Karpas-422 (cell line): ENCODE measurements at regions not wholly inside any gene's neighbourhood (a gene's known extent, or its start where the extent isn't known, plus 50 kb on each side); places are given as distances from the start of the nearest gene placed in this dataset.

ENCODE experiments used
- DNase-seq: peaks from one replicate; pipeline ENCODE4 v3.0.0-alpha.2; 2015
- H2AFZ ChIP-seq: fragments of 200-600 bp; sonication (generic); 2 replicates; pipeline ENCODE4 v1.6.1; 2014; ENCODE audit warnings: antibody characterized with exemption, low read length, mixed read lengths
- H3K27ac ChIP-seq: fragments of 200-600 bp; sonication (generic); 2 replicates; pipeline ENCODE4 v1.5.1; 2014; ENCODE audit warnings: mild to moderate bottlenecking, low read length, moderate library complexity
- H3K27me3 ChIP-seq: fragments of 200-600 bp; sonication (generic); 2 replicates; pipeline ENCODE4 v1.6.1; 2014; ENCODE audit warnings: low read length, mixed read lengths
- H3K36me3 ChIP-seq: fragments of 200-600 bp; sonication (generic); 2 replicates; pipeline ENCODE4 v1.6.1; 2014; ENCODE audit warnings: low read length, mixed read lengths; ENCODE audit not compliant: insufficient read depth
- H3K4me1 ChIP-seq: fragments of 200-600 bp; sonication (generic); 2 replicates; pipeline ENCODE4 v1.6.1; 2014; ENCODE audit warnings: mild to moderate bottlenecking, low read length, mixed read lengths
- H3K4me2 ChIP-seq: fragments of 200-600 bp; sonication (generic); 2 replicates; pipeline ENCODE4 v1.6.1; 2014; ENCODE audit warnings: low read length, low read depth, mild to moderate bottlenecking; ENCODE audit not compliant: poor library complexity, severe bottlenecking
- H3K4me3 ChIP-seq: fragments of 200-600 bp; sonication (generic); 2 replicates; pipeline ENCODE4 v1.5.1; 2014; ENCODE audit warnings: mild to moderate bottlenecking, antibody characterized with exemption, low read length, mixed read lengths
- H3K79me2 ChIP-seq: fragments of 200-600 bp; sonication (generic); 2 replicates; pipeline ENCODE4 v1.6.1; 2014; ENCODE audit warnings: mild to moderate bottlenecking, low read length, mixed read lengths
- H3K9ac ChIP-seq: fragments of 200-600 bp; sonication (generic); 2 replicates; pipeline ENCODE4 v1.6.0; 2014; ENCODE audit warnings: low read length
- H3K9me2 ChIP-seq: fragments of 200-600 bp; sonication (generic), shearing (Covaris generic); replicated peaks from 2 replicates; pipeline ENCODE4 v1.6.0; 2014; ENCODE audit warnings: mild to moderate bottlenecking, low read length, moderate library complexity; ENCODE audit not compliant: insufficient read depth
- H3K9me3 ChIP-seq: fragments of 300-700, 200-600 bp; sonication (generic); 2 replicates; pipeline ENCODE4 v1.6.1; 2014; ENCODE audit warnings: low read length, mixed read lengths
- H4K20me1 ChIP-seq: fragments of 200-600 bp; sonication (generic); 2 replicates; pipeline ENCODE4 v1.6.1; 2014; ENCODE audit warnings: mild to moderate bottlenecking, antibody characterized with exemption, low read length, low read depth; ENCODE audit not compliant: insufficient read depth

DNA sequence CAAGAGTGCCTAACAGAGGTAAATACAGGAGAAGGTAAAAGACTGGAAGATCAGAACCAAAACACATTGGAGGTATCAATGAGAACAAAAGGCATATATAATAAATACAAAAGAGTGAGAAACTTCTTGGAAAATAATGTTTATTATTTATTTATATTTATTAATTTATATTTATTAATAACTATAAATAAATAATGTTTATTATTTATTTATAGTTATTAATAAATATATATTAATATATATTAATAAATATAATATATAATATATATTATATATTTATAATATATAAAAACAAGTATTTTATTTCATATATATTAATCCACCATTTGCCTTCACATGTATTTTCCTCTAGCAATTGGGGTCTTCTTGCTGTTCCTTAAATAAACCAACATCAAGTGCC lies 391.9 kb downstream of the GPATCH2 start:
- Histone ChIP-seq H4K20me1 (no peaks in the 10 kb centered on the region), H3K79me2 (no peaks in the 10 kb centered on the region), H3K4me3 (no peak overlapping the region), H3K27me3 (no peaks in the 10 kb centered on the region), H3K9me2 (no peaks in the 10 kb centered on the region), H3K4me1 (peaks cover 24% of the 10 kb centered on the region), H3K9me3 (no peaks in the 10 kb centered on the region), H3K4me2 (no peak overlapping the region), H3K27ac (no peak overlapping the region), H3K9ac (no peak overlapping the region), H2AFZ (0 out of 2 replicates have a peak overlapping the region, but pooled peaks have one; percentile 66), H3K36me3 (no peaks in the 10 kb centered on the region)
- DNase-seq = no peak

DNA sequence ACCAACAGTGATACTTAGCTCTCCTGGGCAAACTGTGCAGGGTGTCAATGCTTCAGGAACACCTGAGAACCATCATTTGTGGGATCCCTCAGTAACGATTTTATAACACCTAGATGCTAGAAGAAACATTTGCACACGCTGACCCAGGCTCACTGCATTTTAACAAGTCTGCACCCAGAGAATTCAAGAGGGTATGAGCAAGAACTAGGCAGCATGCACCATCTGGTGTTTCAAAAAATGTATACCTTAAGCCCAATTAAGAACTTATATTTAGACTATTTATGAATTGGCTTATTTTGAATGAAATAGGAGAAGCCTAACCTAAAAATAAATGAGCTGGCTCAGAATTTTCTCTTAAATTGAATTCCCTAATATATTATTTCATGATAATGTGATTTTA lies 400.5 kb downstream of the GPATCH2 start:
- no peak for DNase-seq
- H4K20me1 ChIP-seq = no peaks in the 10 kb centered on the region
- H3K36me3 ChIP-seq = no peaks in the 10 kb centered on the region
- no peaks in the 10 kb centered on the region for H3K79me2 ChIP-seq
- no peak overlapping the region for H3K4me2 ChIP-seq
- no peaks in the 10 kb centered on the region for H3K9me3 ChIP-seq
- H3K9me2 ChIP-seq = no peaks in the 10 kb centered on the region; the same call in 1 of the 2 replicates
- no peak overlapping the region for H3K4me3 ChIP-seq
- no peak overlapping the region for H3K27ac ChIP-seq
- H3K27me3 ChIP-seq = no peaks in the 10 kb centered on the region
- no peak overlapping the region for H3K9ac ChIP-seq
- H3K4me1 ChIP-seq = peaks cover 4% of the 10 kb centered on the region
- no peak overlapping the region for H2AFZ ChIP-seq

- no peak overlapping the region for H3K27ac ChIP-seq
- no peak overlapping the region for H3K4me2 ChIP-seq
- no peaks in the 10 kb centered on the region for H3K79me2 ChIP-seq
- H2AFZ ChIP-seq = no peak overlapping the region
- H3K4me1 ChIP-seq = peaks cover 4% of the 10 kb centered on the region
- H3K9ac ChIP-seq = no peak overlapping the region
- DNase-seq = no peak
- H3K36me3 ChIP-seq = no peaks in the 10 kb centered on the region
- no peaks in the 10 kb centered on the region for H4K20me1 ChIP-seq
- H3K27me3 ChIP-seq = no peaks in the 10 kb centered on the region
- no peaks in the 10 kb centered on the region; the same call in 1 of the 2 replicates for H3K9me2 ChIP-seq
- H3K4me3 ChIP-seq = no peak overlapping the region
- no peaks in the 10 kb centered on the region for H3K9me3 ChIP-seq
Observed at GRCh38 chr1:217228689-217229088, 402.2 kb downstream of the GPATCH2 start.

DNA sequence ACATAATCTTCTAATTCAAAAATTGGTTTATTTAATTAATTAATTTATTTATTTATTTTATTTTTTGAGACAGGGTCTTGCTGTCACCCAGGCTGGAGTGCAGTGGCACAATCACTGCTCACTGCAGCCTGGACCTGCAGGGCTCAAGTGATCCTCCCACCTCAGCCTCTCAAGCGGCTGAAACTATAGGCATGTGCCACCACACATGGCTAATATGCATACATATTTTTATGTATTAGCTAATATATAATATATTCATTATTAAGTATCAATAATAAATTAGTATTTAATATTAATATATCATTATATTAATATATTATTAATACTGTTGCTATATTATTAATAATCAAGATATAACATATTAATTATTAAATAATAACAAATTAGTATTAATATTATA lies 406.7 kb downstream of the GPATCH2 start:
- Histone ChIP-seq H3K9ac (no peak overlapping the region), H3K27me3 (no peaks in the 10 kb centered on the region), H3K9me2 (no peaks in the 10 kb centered on the region; the same call in 1 of the 2 replicates), H3K4me2 (no peak overlapping the region), H3K4me1 (no peaks in the 10 kb centered on the region), H3K79me2 (no peaks in the 10 kb centered on the region), H2AFZ (no peak overlapping the region), H3K36me3 (no peaks in the 10 kb centered on the region), H3K4me3 (no peak overlapping the region), H3K27ac (no peak overlapping the region), H4K20me1 (no peaks in the 10 kb centered on the region), H3K9me3 (no peaks in the 10 kb centered on the region)
- no peak for DNase-seq

DNA sequence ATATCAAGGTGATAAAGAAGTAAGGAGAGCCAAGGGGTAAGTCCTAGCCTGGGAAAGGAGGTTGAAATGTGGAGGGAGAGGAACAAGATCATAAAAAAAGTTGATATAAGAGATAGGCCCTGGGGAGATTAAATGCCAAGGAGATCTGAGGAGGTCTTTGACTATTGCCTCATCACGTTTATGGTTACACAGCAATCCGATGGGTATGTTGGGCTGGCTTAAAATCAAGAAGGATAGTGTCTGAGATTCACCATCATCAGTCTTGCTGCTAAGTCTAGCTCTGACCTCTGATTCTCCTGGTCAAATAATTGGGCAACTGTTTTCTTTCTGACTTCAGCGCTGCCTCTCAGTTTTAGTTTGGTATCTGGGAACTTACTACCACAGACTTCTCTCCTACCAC lies 416.3 kb downstream of the GPATCH2 start:
- no peaks in the 10 kb centered on the region for H3K4me1 ChIP-seq
- H3K9ac ChIP-seq = no peak overlapping the region
- no peak for DNase-seq

DNA sequence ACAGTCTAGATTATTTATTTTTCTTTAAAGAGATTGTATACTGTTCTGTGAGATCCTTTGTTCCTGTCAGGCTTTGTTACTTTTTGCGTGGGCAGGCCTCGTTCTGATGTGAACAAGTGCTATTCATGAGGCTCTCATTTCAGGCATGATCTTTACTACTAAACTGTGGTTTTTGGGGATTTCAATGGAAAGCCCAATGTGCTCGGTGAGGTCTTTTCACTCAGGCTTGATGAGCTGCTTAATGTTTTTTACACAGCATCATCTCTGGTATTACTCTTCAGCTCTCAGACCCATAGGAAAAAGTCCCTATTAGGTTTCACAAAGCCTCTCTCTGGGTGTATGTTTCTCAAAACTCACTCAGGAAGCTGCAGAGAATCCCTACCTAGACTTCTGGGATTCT lies 419.4 kb downstream of the GPATCH2 start:
- H3K9me2 ChIP-seq = no peaks in the 10 kb centered on the region
- H3K36me3 ChIP-seq = no peaks in the 10 kb centered on the region
- H3K4me1 ChIP-seq = no peaks in the 10 kb centered on the region
- H3K9me3 ChIP-seq = no peaks in the 10 kb centered on the region
- no peak overlapping the region for H3K9ac ChIP-seq
- H4K20me1 ChIP-seq = no peaks in the 10 kb centered on the region
- no peak overlapping the region for H3K4me2 ChIP-seq
- H2AFZ ChIP-seq = no peak overlapping the region
- H3K79me2 ChIP-seq = no peaks in the 10 kb centered on the region
- H3K4me3 ChIP-seq = no peak overlapping the region
- H3K27ac ChIP-seq = no peak overlapping the region
- no peak for DNase-seq
- H3K27me3 ChIP-seq = no peaks in the 10 kb centered on the region

More for the DNA sequence above, 416.3 kb downstream of the GPATCH2 start:
- no peaks in the 10 kb centered on the region for H3K9me2 ChIP-seq
- no peak overlapping the region for H3K4me2 ChIP-seq
- H3K27ac ChIP-seq = no peak overlapping the region
- no peaks in the 10 kb centered on the region for H3K79me2 ChIP-seq
- no peak overlapping the region; the same call in 1 of the 2 replicates for H2AFZ ChIP-seq
- H4K20me1 ChIP-seq = no peaks in the 10 kb centered on the region
- no peak overlapping the region for H3K4me3 ChIP-seq
- H3K36me3 ChIP-seq = no peaks in the 10 kb centered on the region
- no peaks in the 10 kb centered on the region for H3K9me3 ChIP-seq
- no peaks in the 10 kb centered on the region for H3K27me3 ChIP-seq

DNA sequence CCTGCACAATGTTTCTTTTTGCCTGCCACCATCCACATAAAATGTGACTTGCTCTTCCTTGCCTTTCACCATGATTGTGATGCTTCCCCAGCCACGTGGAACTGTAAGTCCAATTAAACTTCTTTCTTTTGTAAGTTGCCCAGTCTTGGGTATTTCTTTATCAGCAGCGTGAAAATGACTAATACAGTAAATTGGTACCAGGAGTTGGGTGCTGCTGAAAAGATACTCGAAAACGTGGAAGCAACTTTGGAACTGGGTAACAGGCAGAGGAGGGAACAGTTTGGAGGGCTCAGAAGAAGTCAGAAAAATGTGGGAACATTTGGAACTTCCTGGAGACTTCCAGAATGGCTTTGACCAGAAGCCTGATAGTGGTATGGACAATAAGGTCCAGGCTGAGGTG lies 425.3 kb downstream of the GPATCH2 start:
- no peak overlapping the region for H2AFZ ChIP-seq
- H3K36me3 ChIP-seq = no peaks in the 10 kb centered on the region
- no peak overlapping the region for H3K4me3 ChIP-seq
- no peak overlapping the region for H3K27ac ChIP-seq
- no peaks in the 10 kb centered on the region for H3K9me2 ChIP-seq
- H4K20me1 ChIP-seq = no peaks in the 10 kb centered on the region
- no peaks in the 10 kb centered on the region for H3K4me1 ChIP-seq
- no peaks in the 10 kb centered on the region for H3K9me3 ChIP-seq
- no peaks in the 10 kb centered on the region for H3K79me2 ChIP-seq
- no peak overlapping the region for H3K9ac ChIP-seq
- H3K4me2 ChIP-seq = no peak overlapping the region
- no peaks in the 10 kb centered on the region for H3K27me3 ChIP-seq
- DNase-seq = no peak

- H3K79me2 ChIP-seq = no peaks in the 10 kb centered on the region
- no peaks in the 10 kb centered on the region for H3K9me3 ChIP-seq
- no peaks in the 10 kb centered on the region for H3K27me3 ChIP-seq
- no peaks in the 10 kb centered on the region for H3K4me1 ChIP-seq
- H3K27ac ChIP-seq = no peak overlapping the region
- H3K9me2 ChIP-seq = no peaks in the 10 kb centered on the region
- H3K9ac ChIP-seq = no peak overlapping the region
- H3K4me3 ChIP-seq = no peak overlapping the region
- H2AFZ ChIP-seq = no peak overlapping the region
- no peak for DNase-seq
- H3K4me2 ChIP-seq = no peak overlapping the region
- H4K20me1 ChIP-seq = no peaks in the 10 kb centered on the region
- H3K36me3 ChIP-seq = no peaks in the 10 kb centered on the region
Observed at GRCh38 chr1:217196616-217197015, 434.3 kb downstream of the GPATCH2 start.

GRCh38 chr1:217193151-217193550 lies 437.7 kb downstream of the GPATCH2 start:
- H4K20me1 ChIP-seq = no peaks in the 10 kb centered on the region
- H3K27me3 ChIP-seq = no peaks in the 10 kb centered on the region
- DNase-seq = no peak
- no peak overlapping the region for H3K4me2 ChIP-seq
- no peaks in the 10 kb centered on the region for H3K9me3 ChIP-seq
- 0 out of 2 replicates have a peak, but pooled peaks cover 2% of the 10 kb centered on the region for H3K9me2 ChIP-seq
- no peaks in the 10 kb centered on the region for H3K4me1 ChIP-seq
- no peak overlapping the region for H3K9ac ChIP-seq
- no peaks in the 10 kb centered on the region for H3K79me2 ChIP-seq
- H3K36me3 ChIP-seq = no peaks in the 10 kb centered on the region
- no peak overlapping the region for H2AFZ ChIP-seq
- no peak overlapping the region for H3K4me3 ChIP-seq
- H3K27ac ChIP-seq = no peak overlapping the region
